Nephron progenitor cell (in vitro differentiated cells): ENCODE measurements at regions not wholly inside any gene's neighbourhood (a gene's known extent, or its start where the extent isn't known, plus 50 kb on each side); places are given as distances from the start of the nearest gene placed in this dataset.
A peak's percentile ranks its signal among the peaks of the same experiment; 100 is the strongest.

Source experiments
- DNase-seq: peaks from one replicate; pipeline ENCODE4 v3.0.0; 2021
- H3K27ac Mint-ChIP-seq: 2 replicates; pipeline ENCODE4 v1.8.0; 2021; ENCODE audit warnings: mild to moderate bottlenecking, moderate library complexity, mixed read lengths
- H3K27me3 Mint-ChIP-seq: 2 replicates; pipeline ENCODE4 v1.8.0; 2021; ENCODE audit warnings: mild to moderate bottlenecking, low read depth, mixed read lengths; ENCODE audit not compliant: poor library complexity
- H3K36me3 Mint-ChIP-seq: 2 replicates; pipeline ENCODE4 v1.8.0; 2021; ENCODE audit warnings: low read depth, mixed read lengths
- H3K4me1 Mint-ChIP-seq: 2 replicates; pipeline ENCODE4 v1.8.0; 2021; ENCODE audit warnings: mixed read lengths
- H3K4me3 Mint-ChIP-seq: 2 replicates; pipeline ENCODE4 v1.8.0; 2021; ENCODE audit warnings: mild to moderate bottlenecking, moderate library complexity, mixed read lengths
- H3K9me3 Mint-ChIP-seq: 2 replicates; pipeline ENCODE4 v1.8.0; 2021; ENCODE audit warnings: mild to moderate bottlenecking, moderate library complexity, mixed read lengths
- CTCF ChIP-seq: fragments of 200-600 bp; sonication (generic); IDR thresholded peaks from 2 replicates; pipeline ENCODE4 v1.5.0; 2021; ENCODE audit warnings: antibody characterized with exemption

- Mint-ChIP-seq H3K27me3 (no peaks in the 10 kb centered on the region), H3K4me1 (peaks cover under 1% of the 10 kb centered on the region), H3K9me3 (peaks cover 4% of the 10 kb centered on the region), H3K4me3 (no peak overlapping the region), H3K27ac (no peak overlapping the region), H3K36me3 (no peaks in the 10 kb centered on the region)
- no peak for TF ChIP-seq CTCF
- DNase-seq, result no peak
Measured at GRCh38 chr13:71090990-71091389, 776.0 kb downstream of the DACH1 start.

GRCh38 chr13:71089056-71089455 is 777.9 kb downstream of the DACH1 start:
- Mint-ChIP-seq H3K27me3 (no peaks in the 10 kb centered on the region), H3K4me1 (no peaks in the 10 kb centered on the region), H3K27ac (no peak overlapping the region), H3K9me3 (peaks cover 4% of the 10 kb centered on the region), H3K4me3 (no peak overlapping the region), H3K36me3 (no peaks in the 10 kb centered on the region)
- no peak for TF ChIP-seq CTCF
- no peak for DNase-seq

GRCh38 chr13:71087432-71087831 is 779.6 kb downstream of the DACH1 start:
- no peak overlapping the region for H3K4me3 Mint-ChIP-seq
- TF ChIP-seq CTCF, result no peak
- H3K27ac Mint-ChIP-seq, result no peak overlapping the region
- H3K9me3 Mint-ChIP-seq, result peaks cover 4% of the 10 kb centered on the region
- H3K4me1 Mint-ChIP-seq, result no peaks in the 10 kb centered on the region
- DNase-seq, result no peak
- no peaks in the 10 kb centered on the region for H3K36me3 Mint-ChIP-seq
- H3K27me3 Mint-ChIP-seq, result no peaks in the 10 kb centered on the region

GRCh38 chr13:71087006-71087405 is 780.0 kb downstream of the DACH1 start:
- Mint-ChIP-seq H3K9me3 (peaks cover 4% of the 10 kb centered on the region), H3K27ac (no peak overlapping the region), H3K27me3 (no peaks in the 10 kb centered on the region), H3K4me3 (no peak overlapping the region), H3K36me3 (no peaks in the 10 kb centered on the region), H3K4me1 (no peaks in the 10 kb centered on the region)
- no peak for TF ChIP-seq CTCF
- no peak for DNase-seq

- H3K27me3 Mint-ChIP-seq, result no peaks in the 10 kb centered on the region
- H3K9me3 Mint-ChIP-seq, result peaks cover 4% of the 10 kb centered on the region
- H3K4me1 Mint-ChIP-seq, result no peaks in the 10 kb centered on the region
- no peak for DNase-seq
- H3K27ac Mint-ChIP-seq, result no peak overlapping the region
- no peak for TF ChIP-seq CTCF
- H3K4me3 Mint-ChIP-seq, result no peak overlapping the region
- no peaks in the 10 kb centered on the region for H3K36me3 Mint-ChIP-seq
Measured at GRCh38 chr13:71082631-71083030, 784.4 kb downstream of the DACH1 start.

- no peaks in the 10 kb centered on the region for H3K27me3 Mint-ChIP-seq
- no peak overlapping the region for H3K4me3 Mint-ChIP-seq
- no peak overlapping the region for H3K27ac Mint-ChIP-seq
- TF ChIP-seq CTCF, result no peak
- H3K9me3 Mint-ChIP-seq, result no peaks in the 10 kb centered on the region
- no peaks in the 10 kb centered on the region for H3K4me1 Mint-ChIP-seq
- peak; percentile 20 for DNase-seq
- H3K36me3 Mint-ChIP-seq, result no peaks in the 10 kb centered on the region
Measured at GRCh38 chr13:71079638-71080037, 787.4 kb downstream of the DACH1 start.
